ENCODE measurements at regions not wholly inside any gene's neighbourhood (a gene's known extent, or its start where the extent isn't known, plus 50 kb on each side); places are given as distances from the start of the nearest gene placed in this dataset.

DNA sequence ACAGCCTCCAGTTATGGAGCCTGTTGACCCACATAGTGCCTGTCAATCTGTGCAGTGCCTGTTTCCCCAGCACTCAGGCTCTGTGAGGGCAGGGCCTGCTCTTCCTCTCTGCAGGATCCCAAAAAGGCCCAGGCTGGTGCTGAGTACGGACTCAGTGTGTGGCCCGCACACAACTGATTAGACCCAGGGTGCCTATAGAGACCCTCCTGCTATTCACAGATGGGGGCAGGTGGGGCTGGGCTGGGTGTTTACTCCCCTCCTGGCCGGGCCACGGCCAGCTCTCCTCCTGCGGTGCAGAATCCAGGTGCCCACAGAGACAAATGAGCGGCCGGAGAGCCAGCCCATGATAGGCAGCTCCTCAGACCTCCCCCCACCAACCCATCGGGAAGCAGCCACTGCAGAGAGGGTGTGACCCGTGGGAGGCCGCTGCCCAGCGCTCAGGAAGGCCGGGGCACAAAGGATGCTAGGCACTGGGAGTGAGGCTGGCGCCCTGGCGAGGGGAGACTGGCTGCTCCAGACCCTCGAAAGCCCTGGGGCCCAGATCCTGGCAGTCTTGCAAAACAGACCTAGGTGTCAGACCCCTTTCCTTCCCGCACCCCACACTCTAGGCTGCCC, 239.0 kb downstream of the CTTN start:
- TF ChIP-seq, protein P1, sequence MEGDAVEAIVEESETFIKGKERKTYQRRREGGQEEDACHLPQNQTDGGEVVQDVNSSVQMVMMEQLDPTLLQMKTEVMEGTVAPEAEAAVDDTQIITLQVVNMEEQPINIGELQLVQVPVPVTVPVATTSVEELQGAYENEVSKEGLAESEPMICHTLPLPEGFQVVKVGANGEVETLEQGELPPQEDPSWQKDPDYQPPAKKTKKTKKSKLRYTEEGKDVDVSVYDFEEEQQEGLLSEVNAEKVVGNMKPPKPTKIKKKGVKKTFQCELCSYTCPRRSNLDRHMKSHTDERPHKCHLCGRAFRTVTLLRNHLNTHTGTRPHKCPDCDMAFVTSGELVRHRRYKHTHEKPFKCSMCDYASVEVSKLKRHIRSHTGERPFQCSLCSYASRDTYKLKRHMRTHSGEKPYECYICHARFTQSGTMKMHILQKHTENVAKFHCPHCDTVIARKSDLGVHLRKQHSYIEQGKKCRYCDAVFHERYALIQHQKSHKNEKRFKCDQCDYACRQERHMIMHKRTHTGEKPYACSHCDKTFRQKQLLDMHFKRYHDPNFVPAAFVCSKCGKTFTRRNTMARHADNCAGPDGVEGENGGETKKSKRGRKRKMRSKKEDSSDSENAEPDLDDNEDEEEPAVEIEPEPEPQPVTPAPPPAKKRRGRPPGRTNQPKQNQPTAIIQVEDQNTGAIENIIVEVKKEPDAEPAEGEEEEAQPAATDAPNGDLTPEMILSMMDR (IDR thresholded peaks at IDR 0.05) = no peak
- TF ChIP-seq ZFX (IDR thresholded peaks at IDR 0.05; ENCODE audit: borderline replicate concordance) = no peak
- no peak overlapping the region for H3K27ac ChIP-seq

DNA sequence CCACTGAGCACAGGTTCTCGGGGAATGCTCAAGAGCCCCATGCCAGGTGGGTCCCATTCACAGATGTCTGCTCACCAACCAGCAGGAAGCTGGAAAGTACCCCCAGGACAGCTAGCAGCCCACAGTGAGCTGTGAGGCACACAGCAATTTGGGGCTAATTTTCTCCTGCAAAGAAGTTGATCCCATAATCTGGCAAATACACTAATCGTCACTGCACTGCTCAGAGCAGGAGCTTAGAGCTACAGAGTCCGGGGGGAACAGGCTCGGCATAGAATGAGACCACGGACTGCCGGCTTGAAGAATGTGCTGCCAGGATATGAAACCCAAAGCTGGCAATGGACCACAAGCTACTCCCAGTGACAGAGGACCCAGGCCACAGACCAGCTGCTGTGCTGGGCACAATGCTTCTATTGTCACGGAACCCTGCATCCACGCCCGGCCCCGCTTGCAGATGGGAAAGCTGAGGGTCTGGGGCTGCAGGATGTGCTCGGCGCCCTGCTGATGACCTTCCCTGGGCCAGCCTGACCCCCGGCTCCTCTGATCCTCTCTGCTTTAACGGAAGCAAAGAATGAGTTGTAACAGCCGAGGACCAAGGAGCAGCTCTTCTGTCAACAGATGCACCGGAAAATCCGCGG, 239.7 kb downstream of the CTTN start:
- TF ChIP-seq, protein P1 (IDR thresholded peaks at IDR 0.05) = no peak
- TF ChIP-seq ZFX (IDR thresholded peaks at IDR 0.05; ENCODE audit: borderline replicate concordance) = no peak
- H3K27ac ChIP-seq = no peak overlapping the region

DNA sequence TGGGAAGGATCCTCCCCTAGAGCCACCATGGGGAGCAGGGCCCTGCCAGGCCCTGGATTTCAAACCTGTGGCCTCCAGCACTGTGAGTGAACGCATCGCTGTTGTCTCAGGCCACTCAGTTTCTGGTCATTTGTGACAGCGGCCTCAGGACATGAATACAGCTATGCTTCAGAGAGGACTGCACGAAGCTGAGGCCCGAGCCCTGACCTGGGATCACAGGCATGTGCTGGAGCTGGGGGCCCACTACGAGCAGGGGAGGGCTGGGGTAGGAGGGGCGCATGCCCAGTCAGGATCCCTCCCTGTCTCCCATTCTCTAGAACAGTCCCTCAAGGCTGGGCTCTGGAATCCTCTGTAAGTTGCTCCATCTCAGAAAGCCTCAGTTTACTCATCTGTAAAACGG, 242.1 kb downstream of the CTTN start:
- no peak for TF ChIP-seq ZFX (IDR thresholded peaks at IDR 0.05; ENCODE audit: borderline replicate concordance)
- TF ChIP-seq, protein P1 (IDR thresholded peaks at IDR 0.05) = no peak

DNA sequence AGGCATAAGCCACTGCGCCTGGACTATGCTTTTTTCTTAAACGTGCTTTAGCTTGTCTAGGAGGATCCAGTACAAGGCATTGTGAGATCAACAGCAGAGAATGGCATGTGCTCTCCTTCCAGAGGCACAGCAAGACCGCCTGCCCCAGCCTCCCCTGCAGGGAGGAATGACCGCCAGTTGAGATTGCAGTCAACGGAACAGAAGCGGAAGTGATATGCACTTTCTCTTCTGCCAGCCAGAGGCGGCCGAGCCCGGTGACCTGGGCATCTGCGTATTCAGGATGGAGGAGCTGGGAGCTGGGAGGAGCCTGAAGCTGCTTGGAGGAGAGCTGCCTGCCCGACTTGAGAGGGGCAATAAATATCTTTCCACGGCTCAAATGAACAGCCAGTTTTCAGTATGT, 243.0 kb downstream of the CTTN start:
- no peak overlapping the region for H3K27ac ChIP-seq
- TF ChIP-seq, protein P1 (IDR thresholded peaks at IDR 0.05) = no peak
- TF ChIP-seq ZFX (IDR thresholded peaks at IDR 0.05; ENCODE audit: borderline replicate concordance) = no peak

More for the DNA sequence above, 242.1 kb downstream of the CTTN start:
- H3K27ac ChIP-seq = no peak overlapping the region

DNA sequence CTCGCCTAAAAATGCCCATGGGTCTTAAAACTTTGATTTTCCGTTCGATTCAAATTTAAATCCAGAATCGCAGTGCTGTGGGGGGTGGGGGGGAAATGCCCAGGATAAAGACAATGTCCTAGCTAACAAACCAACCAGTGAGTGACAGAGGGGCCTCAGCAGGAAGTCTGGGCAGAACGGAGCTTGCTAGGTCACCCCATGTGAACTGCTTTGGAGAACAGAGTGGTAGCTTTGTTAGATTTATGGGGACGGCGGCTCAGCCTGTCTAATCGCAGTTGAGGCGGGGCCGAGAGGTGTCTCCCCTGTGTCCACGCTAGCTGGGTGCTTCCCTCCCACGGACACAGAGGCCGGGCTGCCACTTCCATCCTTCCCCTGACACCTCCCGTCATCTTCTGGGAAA, 243.9 kb downstream of the CTTN start:
- H3K27ac ChIP-seq = no peak overlapping the region
- TF ChIP-seq ZFX (IDR thresholded peaks at IDR 0.05; ENCODE audit: borderline replicate concordance) = no peak
- TF ChIP-seq, protein P1 (IDR thresholded peaks at IDR 0.05) = no peak

DNA sequence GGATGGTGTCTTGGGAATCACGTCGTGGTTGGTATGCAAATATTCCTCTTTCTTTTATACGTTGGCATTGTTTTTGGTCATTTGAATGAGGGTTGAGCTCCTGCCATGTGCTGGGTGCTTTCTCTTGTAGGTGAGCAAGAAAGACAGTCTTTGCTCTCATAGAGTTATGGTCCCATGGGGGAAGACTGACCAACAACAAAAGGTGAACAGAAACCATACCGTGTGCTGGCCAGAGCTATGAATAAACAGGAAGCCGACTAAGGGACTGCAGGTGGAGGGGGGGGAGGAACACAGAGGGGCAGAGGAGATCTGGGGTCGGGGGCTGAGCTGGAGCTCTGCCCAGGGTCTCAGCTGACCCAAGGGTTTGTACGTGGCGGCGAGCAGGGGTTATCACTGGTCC, 245.3 kb downstream of the CTTN start:
- H3K27ac ChIP-seq = no peak overlapping the region
- TF ChIP-seq, protein P1 (IDR thresholded peaks at IDR 0.05) = no peak
- TF ChIP-seq ZFX (IDR thresholded peaks at IDR 0.05; ENCODE audit: borderline replicate concordance) = no peak

DNA sequence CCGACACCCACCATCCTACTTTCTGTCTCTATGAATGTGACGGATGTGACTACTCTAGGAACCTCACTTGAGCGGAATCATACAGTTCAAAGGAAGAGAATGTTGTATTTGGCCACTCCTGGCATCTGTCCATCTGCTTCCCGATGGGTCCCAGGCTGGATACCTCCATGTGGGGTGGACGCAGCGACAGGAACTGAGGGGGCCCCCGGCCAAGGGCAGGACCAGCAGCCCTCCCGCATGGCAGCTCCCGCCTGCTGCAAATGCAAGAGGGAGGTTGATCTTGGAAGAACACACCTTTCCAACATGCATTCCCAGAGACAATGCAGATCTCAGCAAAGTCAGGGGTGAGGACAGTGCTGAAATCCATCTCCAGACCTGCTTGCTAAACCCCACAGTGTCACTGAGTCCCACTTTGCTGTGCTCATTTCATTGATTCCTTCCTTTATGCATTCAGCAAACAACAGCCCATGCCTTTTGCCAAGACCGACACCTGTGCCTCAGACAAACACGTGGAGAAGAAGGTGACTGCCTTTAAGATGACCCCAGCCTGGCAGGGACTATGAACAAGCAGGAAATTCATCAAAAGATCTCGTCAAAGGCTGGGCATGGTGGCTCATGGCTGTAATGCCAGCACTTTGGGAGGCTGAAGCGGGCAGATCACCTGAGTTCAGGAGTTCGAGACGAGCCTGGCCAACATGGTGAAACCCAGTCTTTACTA, 246.2 kb downstream of the CTTN start:
- TF ChIP-seq, protein P1 (IDR thresholded peaks at IDR 0.05) = no peak
- TF ChIP-seq ZFX (IDR thresholded peaks at IDR 0.05; ENCODE audit: borderline replicate concordance) = no peak
- no peak overlapping the region for H3K27ac ChIP-seq
